ENCODE measurements at regions not wholly inside any gene's neighbourhood (a gene's known extent, or its start where the extent isn't known, plus 50 kb on each side); places are given as distances from the start of the nearest gene placed in this dataset.

- no peaks in the 10 kb centered on the region for H3K4me1 Mint-ChIP-seq
- ChIA-PET CTCF (no interaction called here), POLR2A (no interaction called here)
- intact Hi-C loops (cut with micrococcal nuclease) = no loop called here
- DNase-seq (no peak), ATAC-seq (ENCODE audit: low read depth) (no peak)
- H3K36me3 Mint-ChIP-seq (ENCODE audit: low read depth) = no peaks in the 10 kb centered on the region
- H3K27me3 Mint-ChIP-seq = no peaks in the 10 kb centered on the region
- no peak overlapping the region for H3K27ac Mint-ChIP-seq
- H3K4me3 Mint-ChIP-seq = no peak overlapping the region
- H3K9me3 Mint-ChIP-seq = no peaks in the 10 kb centered on the region
- no peak for TF ChIP-seq CTCF (IDR thresholded peaks at IDR 0.05)
Measured at GRCh38 chr5:109584986-109585599, 104.6 kb upstream of the MAN2A1 start.

- H3K27me3 Mint-ChIP-seq = peaks cover 3% of the 10 kb centered on the region
- CTCF ChIA-PET = no interaction called here
- DNase-seq (no peak), ATAC-seq (ENCODE audit: low read depth) (no peak)
- H3K4me1 Mint-ChIP-seq = no peaks in the 10 kb centered on the region
- H3K36me3 Mint-ChIP-seq (ENCODE audit: low read depth) = no peaks in the 10 kb centered on the region
- H3K4me3 Mint-ChIP-seq = no peak overlapping the region
- POLR2A ChIA-PET = no interaction called here
- intact Hi-C loops (cut with micrococcal nuclease) = no loop called here
- no peak overlapping the region for H3K27ac Mint-ChIP-seq
- H3K9me3 Mint-ChIP-seq = no peaks in the 10 kb centered on the region
- TF ChIP-seq CTCF (IDR thresholded peaks at IDR 0.05) = no peak
Measured at GRCh38 chr5:109580225-109580624, 109.5 kb upstream of the MAN2A1 start.

GRCh38 chr5:109575506-109575905 is 114.2 kb upstream of the MAN2A1 start:
- POLR2A ChIA-PET = no interaction called here
- H3K4me3 Mint-ChIP-seq = no peak overlapping the region
- no peak overlapping the region for H3K27ac Mint-ChIP-seq
- CTCF ChIA-PET = no interaction called here
- no peaks in the 10 kb centered on the region for H3K9me3 Mint-ChIP-seq
- no peaks in the 10 kb centered on the region for H3K36me3 Mint-ChIP-seq (ENCODE audit: low read depth)
- no peak for TF ChIP-seq CTCF (IDR thresholded peaks at IDR 0.05)
- H3K27me3 Mint-ChIP-seq = peaks cover 5% of the 10 kb centered on the region
- DNase-seq = no peak
- intact Hi-C loops (cut with micrococcal nuclease) = no loop called here
- ATAC-seq (ENCODE audit: low read depth) = no peak
- H3K4me1 Mint-ChIP-seq = no peaks in the 10 kb centered on the region

- H3K27me3 Mint-ChIP-seq = peaks cover 5% of the 10 kb centered on the region
- H3K4me3 Mint-ChIP-seq = no peak overlapping the region
- no peak for TF ChIP-seq CTCF (IDR thresholded peaks at IDR 0.05)
- POLR2A ChIA-PET = no interaction called here
- DNase-seq (no peak), ATAC-seq (ENCODE audit: low read depth) (no peak)
- intact Hi-C loops (cut with micrococcal nuclease) = no loop called here
- no peaks in the 10 kb centered on the region for H3K4me1 Mint-ChIP-seq
- no peaks in the 10 kb centered on the region for H3K9me3 Mint-ChIP-seq
- CTCF ChIA-PET = no interaction called here
- H3K27ac Mint-ChIP-seq = no peak overlapping the region
- no peaks in the 10 kb centered on the region for H3K36me3 Mint-ChIP-seq (ENCODE audit: low read depth)
Measured at GRCh38 chr5:109574985-109575384, 114.7 kb upstream of the MAN2A1 start.

GRCh38 chr5:109573766-109574165 is 116.0 kb upstream of the MAN2A1 start:
- H3K27ac Mint-ChIP-seq = no peak overlapping the region
- DNase-seq (no peak), ATAC-seq (ENCODE audit: low read depth) (no peak)
- H3K4me3 Mint-ChIP-seq = no peak overlapping the region
- H3K4me1 Mint-ChIP-seq = no peaks in the 10 kb centered on the region
- no peaks in the 10 kb centered on the region for H3K9me3 Mint-ChIP-seq
- intact Hi-C loops (cut with micrococcal nuclease) = no loop called here
- POLR2A ChIA-PET = no interaction called here
- peaks cover 5% of the 10 kb centered on the region for H3K27me3 Mint-ChIP-seq
- no peaks in the 10 kb centered on the region for H3K36me3 Mint-ChIP-seq (ENCODE audit: low read depth)
- no peak for TF ChIP-seq CTCF (IDR thresholded peaks at IDR 0.05)
- CTCF ChIA-PET = no interaction called here

Data from activated B cell treated with CpG ODN at 0.5 μM for 24 hours (primary cell).